Psoas muscle (tissue), 7 donors: ENCODE measurements at regions not wholly inside any gene's neighbourhood (a gene's known extent, or its start where the extent isn't known, plus 50 kb on each side); places are given as distances from the start of the nearest gene placed in this dataset.
"Not testable (repeated sequence)": the region's sequence is repeated elsewhere in the genome, so short reads cannot be mapped to it uniquely, and the experiment has no call there.

Experiments
- ATAC-seq, 4 donors: fragments of 200-7000 bp; cut with Tn5 transposase; one replicate each; pipeline ENCODE4 v1.9.1; 2020; ENCODE audit warnings: moderate library complexity in 3 of 4, mild to moderate bottlenecking in 2 of 4
- DNase-seq, 2 donors: peaks; one replicate each; pipeline ENCODE4 v3.0.0-alpha.2; 2020
- H3K27ac ChIP-seq: fragments of 200-600 bp; one replicate; pipeline ENCODE4 v1.8.0; 2022
- H3K27me3 ChIP-seq, 3 donors: fragments of 200-600 bp in 1 of 3; one replicate each; pipeline versions ENCODE4 v1.6.1 to v1.8.0; 2013 to 2022; ENCODE audit warnings: low read length in 2 of 3, mild to moderate bottlenecking in 2 of 3, moderate library complexity in 1 of 3; ENCODE audit not compliant: insufficient read depth in 3 of 3
- H3K36me3 ChIP-seq, 2 donors: fragments of 200-600 bp in 1 of 2; one replicate each; pipeline versions ENCODE4 v1.6.1 to v1.8.0; 2013 to 2022; ENCODE audit warnings: low read depth in 1 of 2, mild to moderate bottlenecking in 1 of 2, moderate library complexity in 1 of 2; ENCODE audit not compliant: insufficient read depth in 1 of 2
- H3K4me1 ChIP-seq: fragments of 200-600 bp; one replicate; pipeline ENCODE4 v1.8.0; 2022
- H3K4me3 ChIP-seq: fragments of 200-600 bp; one replicate; pipeline ENCODE4 v1.8.0; 2022; ENCODE audit warnings: mild to moderate bottlenecking
- H3K9me3 ChIP-seq: fragments of 200-600 bp; one replicate; pipeline ENCODE4 v1.8.0; 2022
- CTCF ChIP-seq: fragments of 200-600 bp; IDR thresholded peaks from one replicate; pipeline ENCODE4 v1.8.0; 2022; ENCODE audit warnings: antibody characterized with exemption
- WGBS, 3 donors: extraction: QIAGEN DNeasy Blood & Tissue Kit; methylation state at CpG; one replicate each; pipeline versions ENCODE4 v1.1.6 to v1.1.7; 2013; 5-methylcytosine and 5-hydroxymethylcytosine counted together
- intact Hi-C, 2 donors: fragments of 100-400 bp; cut with DNase I; formaldehyde crosslinking; loops; one replicate each; pipeline versions ENCODE4 v1.11.0 to v1.14.2; 2022
- donor health status: healthy with polysubstance abuse.
- donor health status: DM: no; HTN: no; CAD: no; lungs with moderate emphysema.
- donor health status: Bipolar disorder and iron deficiency.
- donor health status: healthy.
- donor health status: DM: yes; HTN: yes; CAD: no.
- donor health status: DM: no; HTN: no; CAD: no.
- donor health status: DM: yes; HTN: yes; CAD: no.

GRCh38 chr14:27863166-27863565 is 903.4 kb upstream of the FOXG1 start:
- intact Hi-C loops, result no loop called here
- 56 to 69% (median 61%) methylated on average over 8 of the region's 8 CpGs for WGBS, 3 donors
- H3K36me3 ChIP-seq, result no peaks in the 10 kb centered on the region
- DNase-seq (no peak), ATAC-seq (no peak)
- TF ChIP-seq CTCF, result no peak
- no peak overlapping the region for H3K4me3 ChIP-seq
- H3K27me3 ChIP-seq, result no peaks in the 10 kb centered on the region
- no peak overlapping the region for H3K27ac ChIP-seq
- H3K9me3 ChIP-seq, result no peaks in the 10 kb centered on the region
- H3K4me1 ChIP-seq, result no peaks in the 10 kb centered on the region

- TF ChIP-seq CTCF, result no peak
- Histone ChIP-seq H3K36me3 (no peaks in the 10 kb centered on the region), H3K4me3 (no peak overlapping the region), H3K27ac (no peak overlapping the region), H3K27me3 (no peaks in the 10 kb centered on the region), H3K9me3 (no peaks in the 10 kb centered on the region), H3K4me1 (no peaks in the 10 kb centered on the region)
- no peak for ATAC-seq
- intact Hi-C loops, result no loop called here
- no peak for DNase-seq
Observed at GRCh38 chr14:27881063-27881462, 885.5 kb upstream of the FOXG1 start.

GRCh38 chr14:27881646-27882045 is 884.9 kb upstream of the FOXG1 start:
- Histone ChIP-seq H3K27ac (no peak overlapping the region), H3K36me3 (no peaks in the 10 kb centered on the region), H3K9me3 (no peaks in the 10 kb centered on the region), H3K4me3 (no peak overlapping the region), H3K27me3 (no peaks in the 10 kb centered on the region), H3K4me1 (no peaks in the 10 kb centered on the region)
- TF ChIP-seq CTCF, result no peak
- DNase-seq (no peak), ATAC-seq (no peak)
- WGBS, 3 donors, result 36 to 49% (median 41%) methylated on average over 4 of the region's 4 CpGs
- intact Hi-C loops, result no loop called here

GRCh38 chr14:27886256-27886655 is 880.3 kb upstream of the FOXG1 start:
- Histone ChIP-seq H3K36me3 (no peaks in the 10 kb centered on the region), H3K4me3 (no peak overlapping the region), H3K27ac (no peak overlapping the region), H3K4me1 (no peaks in the 10 kb centered on the region), H3K9me3 (no peaks in the 10 kb centered on the region), H3K27me3 (no peaks in the 10 kb centered on the region)
- DNase-seq, result no peak
- 74 to 94% (median 79%) methylated on average over 1 of the region's 1 CpG for WGBS, 3 donors
- intact Hi-C loops, result no loop called here
- no peak for ATAC-seq
- TF ChIP-seq CTCF, result no peak

GRCh38 chr14:27890259-27890658 is 876.3 kb upstream of the FOXG1 start:
- no peak for TF ChIP-seq CTCF
- Histone ChIP-seq H3K4me1 (no peaks in the 10 kb centered on the region), H3K4me3 (no peak overlapping the region), H3K36me3 (no peaks in the 10 kb centered on the region), H3K27me3 (no peaks in the 10 kb centered on the region), H3K9me3 (no peaks in the 10 kb centered on the region), H3K27ac (no peak overlapping the region)
- intact Hi-C loops, result no loop called here
- 74 to 82% (median 75%) methylated on average over 3 of the region's 3 CpGs for WGBS, 3 donors
- ATAC-seq (no peak), DNase-seq (no peak)

- ATAC-seq, H3K27me3 ChIP-seq, H3K27ac ChIP-seq, intact Hi-C loops, H3K36me3 ChIP-seq, H3K4me1 ChIP-seq, DNase-seq, H3K4me3 ChIP-seq, H3K9me3 ChIP-seq: not testable (repeated sequence)
- 81 to 87% (median 81%) methylated on average over 1 of the region's 1 CpG for WGBS, 3 donors
Observed at GRCh38 chr14:27908484-27908883, 858.1 kb upstream of the FOXG1 start.
